ENCODE measurements at regions not wholly inside any gene's neighbourhood (a gene's known extent, or its start where the extent isn't known, plus 50 kb on each side); places are given as distances from the start of the nearest gene placed in this dataset.
"Not testable (repeated sequence)": the region's sequence is repeated elsewhere in the genome, so short reads cannot be mapped to it uniquely, and the experiment has no call there.

GRCh38 chr2:59233448-59233847 lies 992.3 kb upstream of the FANCL start:
- TF ChIP-seq CTCF (IDR thresholded peaks at IDR 0.05; ENCODE audit: low read depth, low read length), result no peak
- no peak overlapping the region for H3K4me3 ChIP-seq (ENCODE audit: low read depth, low read length)

- no peak for TF ChIP-seq CTCF (IDR thresholded peaks at IDR 0.05; ENCODE audit: low read depth, low read length)
- H3K4me3 ChIP-seq (ENCODE audit: low read depth, low read length), result no peak overlapping the region
Observed at GRCh38 chr2:59232394-59233165, 991.5 kb upstream of the FANCL start.

- not testable (repeated sequence) for H3K4me3 ChIP-seq (ENCODE audit: low read depth, low read length)
Observed at GRCh38 chr2:59226362-59226761, 985.2 kb upstream of the FANCL start.

GRCh38 chr2:59223742-59224141 lies 982.6 kb upstream of the FANCL start:
- TF ChIP-seq CTCF (IDR thresholded peaks at IDR 0.05; ENCODE audit: low read depth, low read length), result no peak
- no peak overlapping the region for H3K4me3 ChIP-seq (ENCODE audit: low read depth, low read length)

- H3K4me3 ChIP-seq (ENCODE audit: low read depth, low read length), result no peak overlapping the region
- TF ChIP-seq CTCF (IDR thresholded peaks at IDR 0.05; ENCODE audit: low read depth, low read length), result no peak
Observed at GRCh38 chr2:59217360-59217759, 976.2 kb upstream of the FANCL start.

GRCh38 chr2:59206361-59206760 lies 965.2 kb upstream of the FANCL start:
- no peak overlapping the region for H3K4me3 ChIP-seq (ENCODE audit: low read depth, low read length)
- TF ChIP-seq CTCF (IDR thresholded peaks at IDR 0.05; ENCODE audit: low read depth, low read length), result no peak

GRCh38 chr2:59204040-59204439 lies 962.9 kb upstream of the FANCL start:
- TF ChIP-seq CTCF (IDR thresholded peaks at IDR 0.05; ENCODE audit: low read depth, low read length), result no peak
- H3K4me3 ChIP-seq (ENCODE audit: low read depth, low read length), result no peak overlapping the region

- H3K4me3 ChIP-seq (ENCODE audit: low read depth, low read length), result no peak overlapping the region
- TF ChIP-seq CTCF (IDR thresholded peaks at IDR 0.05; ENCODE audit: low read depth, low read length), result no peak
Observed at GRCh38 chr2:59196491-59196890, 955.4 kb upstream of the FANCL start.

Data from WI38 (cell line).